Endothelial cell of umbilical vein (primary cell): ENCODE measurements at regions not wholly inside any gene's neighbourhood (a gene's known extent, or its start where the extent isn't known, plus 50 kb on each side); places are given as distances from the start of the nearest gene placed in this dataset.

Experiments
- BruUV-seq: library from RNA; stranded (reverse); fragments of 400-500 nt; replicated peaks from 2 replicates; lab custom pipeline; 2021; lab: Mats Ljungman, UMichigan
- CTCF ChIA-PET: fragments of 300-600, 350-600 bp; sonication (Branson Sonifier 250); formaldehyde crosslinking; loops from one replicate; lab custom pipeline; 2021; ENCODE audit warnings: antibody characterized with exemption, inconsistent platforms; lab: Charles Lee
- POLR2A ChIA-PET: fragments of 300-600, 350-600 bp; sonication (Branson Sonifier 250); formaldehyde crosslinking; loops from one replicate; lab custom pipeline; 2021; ENCODE audit warnings: antibody characterized with exemption, inconsistent platforms; lab: Charles Lee
- DNase-seq: peaks from one replicate; pipeline ENCODE4 v3.0.0-alpha.2; 2011; ENCODE audit warnings: low read depth, low spot score
- FAIRE-seq: peaks from 2 replicates; lab custom pipeline; 2011; peaks lifted over from hg19 to GRCh38; lab: Jason Lieb, UNC
- H2AFZ ChIP-seq: 2 replicates; pipeline ENCODE4 v1.6.0; 2012; ENCODE audit warnings: low read depth, low read length, control low read depth, inconsistent platforms
- H3K27ac ChIP-seq: 2 replicates; pipeline ENCODE4 v1.5.1; 2011; ENCODE audit warnings: low read depth, mild to moderate bottlenecking, control low read depth, low read length, moderate library complexity; ENCODE audit not compliant: insufficient read depth
- H3K27me3 ChIP-seq, 2 experiments: 2 replicates each; pipeline versions ENCODE4 v1.6.0 to v1.6.1; 2011; ENCODE audit warnings: low read length in 2 of 2, mixed read lengths in 1 of 2; ENCODE audit not compliant: control insufficient read depth in 2 of 2, insufficient read depth in 2 of 2
- H3K36me3 ChIP-seq, 2 experiments: 2 replicates in 1 of 2; 3 replicates in 1 of 2; pipeline ENCODE4 v1.5.1; 2011; ENCODE audit warnings: low read length in 2 of 2, mild to moderate bottlenecking in 1 of 2, moderate library complexity in 1 of 2; ENCODE audit not compliant: control insufficient read depth in 2 of 2, insufficient read depth in 2 of 2; ENCODE audit errors: extremely low read depth in 1 of 2
- H3K4me1 ChIP-seq: 3 replicates; pipeline ENCODE4 v1.5.1; 2011; ENCODE audit warnings: mild to moderate bottlenecking, low read length; ENCODE audit not compliant: control insufficient read depth, insufficient read depth; ENCODE audit errors: extremely low read depth
- H3K4me2 ChIP-seq: 2 replicates; pipeline ENCODE4 v1.6.1; 2011; ENCODE audit warnings: low read length, control low read depth, mixed read lengths; ENCODE audit not compliant: insufficient read depth
- H3K4me3 ChIP-seq, 3 experiments: fragments of 200-600 bp in 1 of 3; sonication (generic), shearing (Covaris generic) in 1 of 3; replicated peaks in 1 of 3; 2 replicates each; pipeline ENCODE4 v1.5.1; 2011 to 2016; ENCODE audit warnings: control low read depth in 3 of 3, low read length in 3 of 3, mild to moderate bottlenecking in 2 of 3, inconsistent platforms in 1 of 3, low read depth in 1 of 3, moderate library complexity in 1 of 3; ENCODE audit not compliant: insufficient read depth in 1 of 3
- H3K79me2 ChIP-seq: 2 replicates; pipeline ENCODE4 v1.6.0; 2012; ENCODE audit warnings: low read length, inconsistent platforms; ENCODE audit not compliant: control insufficient read depth, insufficient read depth
- H3K9ac ChIP-seq: replicated peaks from 2 replicates; pipeline ENCODE3; 2011; ENCODE audit warnings: low read length, control low read depth; ENCODE audit not compliant: insufficient read depth; ENCODE audit errors: extremely low read depth
- H3K9me1 ChIP-seq: replicated peaks from 3 replicates; pipeline ENCODE4 v1.6.0; 2011; ENCODE audit warnings: mild to moderate bottlenecking, low read length; ENCODE audit not compliant: control insufficient read depth, insufficient read depth; ENCODE audit errors: extremely low read depth
- H3K9me3 ChIP-seq: replicated peaks from 2 replicates; pipeline ENCODE4 v1.5.1; 2012; ENCODE audit warnings: low read length, inconsistent platforms; ENCODE audit not compliant: control insufficient read depth, insufficient read depth
- H4K20me1 ChIP-seq: replicated peaks from 2 replicates; pipeline ENCODE3; 2011; ENCODE audit warnings: mild to moderate bottlenecking, low read length; ENCODE audit not compliant: control insufficient read depth, insufficient read depth; ENCODE audit errors: extremely low read depth
- CTCF ChIP-seq, 2 donors: IDR thresholded peaks; 1 replicate in 1 of 2; 2 replicates in 1 of 2; pipeline ENCODE4 v1.5.1; 2011; ENCODE audit warnings: low read length in 2 of 2, mild to moderate bottlenecking in 2 of 2, moderate library complexity in 2 of 2, control low read depth in 1 of 2, inconsistent platforms in 1 of 2, low read depth in 1 of 2; ENCODE audit not compliant: insufficient read depth in 1 of 2; ENCODE audit errors: extremely low read depth in 1 of 2
- EZH2 ChIP-seq: IDR thresholded peaks from 2 replicates; pipeline ENCODE4 v1.6.1; 2012; ENCODE audit warnings: borderline replicate concordance, low read depth, mild to moderate bottlenecking, moderate library complexity, low read length, inconsistent platforms; ENCODE audit not compliant: severe bottlenecking
- FOS ChIP-seq: IDR thresholded peaks from 2 replicates; pipeline ENCODE4 v1.6.1; 2011; ENCODE audit warnings: mild to moderate bottlenecking, low read length, moderate library complexity, borderline replicate concordance; ENCODE audit not compliant: insufficient read depth
- GATA2 ChIP-seq: IDR thresholded peaks from 2 replicates; pipeline ENCODE4 v1.7.0; 2011; ENCODE audit warnings: low read depth, mild to moderate bottlenecking, moderate library complexity, mixed read lengths, low read length; ENCODE audit not compliant: insufficient read length, insufficient read depth
- JUN ChIP-seq: IDR thresholded peaks from 2 replicates; pipeline ENCODE4 v1.6.1; 2011; ENCODE audit warnings: borderline replicate concordance, low read depth; ENCODE audit not compliant: insufficient read length, insufficient read depth
- MYC ChIP-seq: IDR thresholded peaks from one replicate; pipeline ENCODE4 v1.6.1; 2011; ENCODE audit warnings: mild to moderate bottlenecking, low read depth, low read length
- POLR2A ChIP-seq: IDR thresholded peaks from 2 replicates; pipeline ENCODE4 v1.6.1; 2012; ENCODE audit warnings: low read depth, mild to moderate bottlenecking, control low read depth, low read length
- POLR2AphosphoS5 ChIP-seq: IDR thresholded peaks from 2 replicates; pipeline ENCODE4 v1.6.1; 2012; ENCODE audit warnings: low read depth, mild to moderate bottlenecking, control low read depth, low read length, moderate library complexity; ENCODE audit not compliant: insufficient read depth
- dilution Hi-C: fragments of 300-500 bp; cut with MboI; formaldehyde crosslinking; loops from one replicate; pipeline ENCODE4 v1.15.0; 2019; ENCODE audit warnings: low sequenced_read_pairs; ENCODE audit not compliant: extremely low pct_ligation_motif_present
- intact Hi-C: fragments of 100-400 bp; cut with micrococcal nuclease; formaldehyde crosslinking; loops from one replicate; pipeline ENCODE4 v1.10.0; 2022
- TF ChIP-seq, protein P1 (sequence below): IDR thresholded peaks from 2 replicates; pipeline ENCODE4 v1.6.1; 2011; ENCODE audit not compliant: insufficient read depth, insufficient read length

DNA sequence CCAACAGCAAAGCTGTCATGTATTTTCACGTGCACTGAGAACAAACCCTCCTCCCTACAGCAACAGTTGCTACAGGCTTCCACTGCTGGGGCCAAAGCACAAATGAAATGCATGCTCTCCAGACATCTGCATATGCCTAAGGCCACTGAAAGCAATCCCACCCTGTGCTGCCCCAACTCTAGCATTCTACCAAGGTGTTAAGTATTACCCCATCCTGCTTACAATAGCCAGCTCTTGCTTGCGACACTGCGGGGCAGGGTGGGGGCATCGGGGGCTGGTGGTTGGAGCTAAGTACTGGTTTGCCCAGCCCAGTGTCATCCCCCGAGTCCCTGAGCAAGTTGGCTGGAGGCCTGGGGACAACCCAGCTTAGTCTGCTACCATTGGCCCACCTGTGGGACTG lies 742.5 kb downstream of the TDRD15 start:
- H3K4me2 ChIP-seq, result no peak overlapping the region
- dilution Hi-C loops (no loop called here), intact Hi-C loops (no loop called here)
- BruUV-seq, result no TSS peak
- H3K27ac ChIP-seq, result no peak overlapping the region
- no peaks in the 10 kb centered on the region for H3K4me1 ChIP-seq
- no peak for DNase-seq
- H3K4me3 ChIP-seq, result no peak overlapping the region
- H3K79me2 ChIP-seq, result no peaks in the 10 kb centered on the region
- H3K27me3 ChIP-seq, result no peaks in the 10 kb centered on the region
- H3K9me3 ChIP-seq, result peaks cover 3% of the 10 kb centered on the region
- TF ChIP-seq GATA2 (no peak), POLR2A (no peak), EZH2 (no peak)
- ChIA-PET CTCF (no interaction called here), POLR2A (no interaction called here)
- no peaks in the 10 kb centered on the region for H3K36me3 ChIP-seq
- no peaks in the 10 kb centered on the region for H3K9me1 ChIP-seq
- no peaks in the 10 kb centered on the region for H4K20me1 ChIP-seq
- FAIRE-seq, result no peak
- H2AFZ ChIP-seq, result no peak overlapping the region
- no peak overlapping the region for H3K9ac ChIP-seq

DNA sequence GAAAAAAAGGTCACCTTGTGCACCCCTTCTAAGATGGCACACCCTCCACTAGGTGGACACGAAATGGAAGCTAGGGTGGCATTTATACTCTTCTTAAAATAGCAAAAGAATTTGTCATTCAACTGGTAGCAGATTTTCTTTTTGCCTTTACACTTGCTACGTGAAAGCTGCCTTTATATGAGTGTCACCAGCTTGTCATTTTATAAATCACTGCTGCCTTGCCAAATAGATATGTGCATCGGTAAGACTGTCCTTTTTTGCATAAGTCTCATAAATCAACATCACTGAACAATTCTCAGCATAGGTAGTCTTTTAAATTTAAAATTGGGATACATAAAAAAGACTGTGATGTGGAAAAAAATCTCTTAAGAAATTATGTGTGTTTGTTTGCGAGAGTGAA lies 764.1 kb downstream of the TDRD15 start:
- no peaks in the 10 kb centered on the region for H3K9me1 ChIP-seq
- H3K4me2 ChIP-seq, result no peak overlapping the region
- TF ChIP-seq, protein P1, sequence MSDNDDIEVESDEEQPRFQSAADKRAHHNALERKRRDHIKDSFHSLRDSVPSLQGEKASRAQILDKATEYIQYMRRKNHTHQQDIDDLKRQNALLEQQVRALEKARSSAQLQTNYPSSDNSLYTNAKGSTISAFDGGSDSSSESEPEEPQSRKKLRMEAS, result no peak
- TF ChIP-seq FOS (no peak), POLR2AphosphoS5 (no peak), EZH2 (no peak), POLR2A (no peak), MYC (no peak), JUN (no peak), CTCF (IDR thresholded peaks at IDR 0.05; ENCODE audit: extremely low read depth in 1 of 2, insufficient read depth in 1 of 2, low read depth in 1 of 2, low read length in 2 of 2) (no peak), GATA2 (no peak)
- CTCF ChIA-PET, result no interaction called here
- no peak overlapping the region for H3K9ac ChIP-seq
- no peaks in the 10 kb centered on the region for H3K4me1 ChIP-seq
- H3K36me3 ChIP-seq, result no peaks in the 10 kb centered on the region
- H3K27me3 ChIP-seq, result no peaks in the 10 kb centered on the region
- no peak overlapping the region for H3K4me3 ChIP-seq
- dilution Hi-C loops, result no loop called here
- no peak overlapping the region for H3K27ac ChIP-seq
- H2AFZ ChIP-seq, result no peak overlapping the region
- POLR2A ChIA-PET, result no interaction called here
- no peaks in the 10 kb centered on the region for H4K20me1 ChIP-seq
- FAIRE-seq (no peak), DNase-seq (no peak)
- BruUV-seq, result no TSS peak
- H3K9me3 ChIP-seq, result peaks cover 11% of the 10 kb centered on the region
- H3K79me2 ChIP-seq, result no peaks in the 10 kb centered on the region
- intact Hi-C loops, result no loop called here
